ENCODE measurements at regions not wholly inside any gene's neighbourhood (a gene's known extent, or its start where the extent isn't known, plus 50 kb on each side); places are given as distances from the start of the nearest gene placed in this dataset.

GRCh38 chr7:41113719-41114118 is 589.2 kb downstream of the INHBA start:
- Histone ChIP-seq H3K27me3 (ENCODE audit: insufficient read depth, poor library complexity, severe bottlenecking) (no peaks in the 10 kb centered on the region), H3K27ac (ENCODE audit: poor library complexity, severe bottlenecking) (peak overlapping the region; percentile 99), H3K4me3 (ENCODE audit: severe bottlenecking) (no peak overlapping the region), H3K4me1 (ENCODE audit: insufficient read depth, poor library complexity, severe bottlenecking) (peaks cover 55% of the 10 kb centered on the region), H3K9me3 (ENCODE audit: severe bottlenecking) (no peaks in the 10 kb centered on the region), H3K36me3 (ENCODE audit: low read depth) (no peaks in the 10 kb centered on the region)
- DNase-seq (ENCODE audit: low spot score) (no peak), ATAC-seq (ENCODE audit: low read depth) (no peak)
- TF ChIP-seq CTCF (IDR thresholded peaks at IDR 0.05; ENCODE audit: poor library complexity, severe bottlenecking): no peak

GRCh38 chr7:41110186-41110585 is 592.7 kb downstream of the INHBA start:
- Histone ChIP-seq H3K27ac (ENCODE audit: poor library complexity, severe bottlenecking) (peak overlapping the region; percentile 99), H3K9me3 (ENCODE audit: severe bottlenecking) (no peaks in the 10 kb centered on the region), H3K4me1 (ENCODE audit: insufficient read depth, poor library complexity, severe bottlenecking) (peaks cover 51% of the 10 kb centered on the region), H3K27me3 (ENCODE audit: insufficient read depth, poor library complexity, severe bottlenecking) (no peaks in the 10 kb centered on the region), H3K36me3 (ENCODE audit: low read depth) (no peaks in the 10 kb centered on the region), H3K4me3 (ENCODE audit: severe bottlenecking) (no peak overlapping the region)
- DNase-seq (ENCODE audit: low spot score): no peak
- ATAC-seq (ENCODE audit: low read depth): peak; percentile 73
- no peak for TF ChIP-seq CTCF (IDR thresholded peaks at IDR 0.05; ENCODE audit: poor library complexity, severe bottlenecking)

GRCh38 chr7:41108821-41109220 is 594.1 kb downstream of the INHBA start:
- DNase-seq (ENCODE audit: low spot score): no peak
- ATAC-seq (ENCODE audit: low read depth): no peak
- Histone ChIP-seq H3K4me1 (ENCODE audit: insufficient read depth, poor library complexity, severe bottlenecking) (peaks cover 47% of the 10 kb centered on the region), H3K36me3 (ENCODE audit: low read depth) (no peaks in the 10 kb centered on the region), H3K9me3 (ENCODE audit: severe bottlenecking) (no peaks in the 10 kb centered on the region), H3K4me3 (ENCODE audit: severe bottlenecking) (no peak overlapping the region), H3K27me3 (ENCODE audit: insufficient read depth, poor library complexity, severe bottlenecking) (no peaks in the 10 kb centered on the region), H3K27ac (ENCODE audit: poor library complexity, severe bottlenecking) (peak overlapping the region; percentile 99)
- no peak for TF ChIP-seq CTCF (IDR thresholded peaks at IDR 0.05; ENCODE audit: poor library complexity, severe bottlenecking)

- H3K4me3 ChIP-seq (ENCODE audit: severe bottlenecking): no peak overlapping the region
- DNase-seq (ENCODE audit: low spot score): peak; percentile 73
- ATAC-seq (ENCODE audit: low read depth): peak; percentile 58
- H3K36me3 ChIP-seq (ENCODE audit: low read depth): no peaks in the 10 kb centered on the region
- H3K9me3 ChIP-seq (ENCODE audit: severe bottlenecking): no peaks in the 10 kb centered on the region
- H3K4me1 ChIP-seq (ENCODE audit: insufficient read depth, poor library complexity, severe bottlenecking): peaks cover 55% of the 10 kb centered on the region
- no peak for TF ChIP-seq CTCF (IDR thresholded peaks at IDR 0.05; ENCODE audit: poor library complexity, severe bottlenecking)
- H3K27me3 ChIP-seq (ENCODE audit: insufficient read depth, poor library complexity, severe bottlenecking): no peaks in the 10 kb centered on the region
- H3K27ac ChIP-seq (ENCODE audit: poor library complexity, severe bottlenecking): peak overlapping the region; percentile 99
Observed at GRCh38 chr7:41107938-41108448, 594.9 kb downstream of the INHBA start.

- no peaks in the 10 kb centered on the region for H3K27me3 ChIP-seq (ENCODE audit: insufficient read depth, poor library complexity, severe bottlenecking)
- no peak overlapping the region for H3K4me3 ChIP-seq (ENCODE audit: severe bottlenecking)
- H3K27ac ChIP-seq (ENCODE audit: poor library complexity, severe bottlenecking): peak overlapping the region; percentile 99
- no peaks in the 10 kb centered on the region for H3K36me3 ChIP-seq (ENCODE audit: low read depth)
- peak; percentile 96 for DNase-seq (ENCODE audit: low spot score)
- no peaks in the 10 kb centered on the region for H3K9me3 ChIP-seq (ENCODE audit: severe bottlenecking)
- peak; percentile 87 for ATAC-seq (ENCODE audit: low read depth)
- no peak for TF ChIP-seq CTCF (IDR thresholded peaks at IDR 0.05; ENCODE audit: poor library complexity, severe bottlenecking)
- H3K4me1 ChIP-seq (ENCODE audit: insufficient read depth, poor library complexity, severe bottlenecking): peaks cover 55% of the 10 kb centered on the region
Observed at GRCh38 chr7:41107330-41107937, 595.5 kb downstream of the INHBA start.
